ENCODE measurements at regions not wholly inside any gene's neighbourhood (a gene's known extent, or its start where the extent isn't known, plus 50 kb on each side); places are given as distances from the start of the nearest gene placed in this dataset.
"Not testable (repeated sequence)": the region's sequence is repeated elsewhere in the genome, so short reads cannot be mapped to it uniquely, and the experiment has no call there.

DNA sequence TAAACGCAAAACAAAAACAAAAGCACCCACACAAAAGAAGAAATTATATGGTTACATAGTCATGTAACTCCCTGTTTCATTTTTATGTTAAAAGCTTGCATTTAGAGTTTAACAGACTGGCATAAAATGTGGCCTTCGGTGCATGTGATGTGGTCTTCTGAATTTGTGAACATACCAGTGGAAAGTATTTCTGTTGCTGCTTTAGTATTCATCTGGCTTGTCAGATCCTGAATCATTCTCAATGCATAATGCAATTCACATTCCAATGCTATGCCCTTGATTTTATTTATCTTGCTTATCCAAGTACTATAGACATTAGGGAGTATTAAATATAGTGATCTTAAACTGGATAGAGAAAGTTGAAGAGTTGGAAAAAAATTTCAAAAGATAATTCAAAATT, 740.2 kb upstream of the ZNF608 start:
- no peak for DNase-seq

DNA sequence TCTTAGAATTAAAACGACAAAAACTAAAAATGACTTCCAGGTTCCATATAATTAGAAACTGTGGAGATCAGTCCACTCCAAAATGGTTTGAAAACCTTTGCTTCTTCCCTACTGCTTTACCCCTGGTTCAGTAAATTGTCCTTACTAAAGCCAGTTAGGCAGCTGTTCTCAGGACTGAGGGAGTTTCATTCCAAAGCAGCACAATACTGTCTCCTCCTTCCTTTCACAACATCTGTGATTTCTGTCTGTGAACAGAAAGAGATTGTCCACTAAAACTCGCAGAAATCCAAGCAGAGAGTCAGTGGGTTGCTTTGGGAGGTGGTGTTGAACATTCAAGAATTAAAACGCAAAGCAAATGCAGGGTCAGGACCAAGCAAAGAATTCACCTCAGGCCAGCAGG, 740.8 kb upstream of the ZNF608 start:
- no peak for DNase-seq

DNA sequence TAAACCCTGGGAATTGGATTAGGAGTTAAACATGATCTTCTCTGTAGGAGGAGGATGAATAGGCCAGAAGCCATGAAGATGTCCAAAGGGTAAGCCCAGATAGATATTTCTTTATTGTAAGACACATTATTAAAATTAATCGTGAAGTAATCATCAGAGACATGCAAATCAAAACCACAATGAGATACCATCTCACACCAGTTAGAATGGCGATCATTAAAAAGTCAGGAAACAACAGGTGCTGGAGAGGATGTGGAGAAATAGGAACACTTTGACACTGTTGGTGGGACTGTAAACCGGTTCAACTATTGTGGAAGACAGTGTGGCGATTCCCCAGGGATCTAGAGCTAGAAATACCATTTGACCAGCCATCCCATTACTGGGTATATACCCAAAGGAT, 741.2 kb upstream of the ZNF608 start:
- not testable (repeated sequence) for DNase-seq

DNA sequence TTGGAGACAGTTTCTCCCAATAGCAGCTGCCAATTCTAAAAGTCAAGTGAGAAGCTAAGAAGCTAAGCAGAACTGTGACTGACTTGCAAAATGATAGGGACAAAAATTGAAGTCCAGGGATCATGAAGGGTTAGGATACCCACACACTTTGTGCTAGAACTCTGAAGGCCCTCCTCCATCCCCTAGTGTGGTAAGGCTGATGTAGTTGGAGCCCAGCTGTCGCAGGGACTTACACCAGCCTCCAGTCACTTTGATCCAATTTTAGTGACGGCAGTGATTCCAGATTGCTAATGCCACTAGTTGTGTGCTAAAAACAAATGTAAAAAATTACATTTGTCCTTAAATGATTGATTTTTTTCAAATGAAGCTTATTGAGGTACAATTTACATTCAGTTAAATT, 742.7 kb upstream of the ZNF608 start:
- no peak for DNase-seq

DNA sequence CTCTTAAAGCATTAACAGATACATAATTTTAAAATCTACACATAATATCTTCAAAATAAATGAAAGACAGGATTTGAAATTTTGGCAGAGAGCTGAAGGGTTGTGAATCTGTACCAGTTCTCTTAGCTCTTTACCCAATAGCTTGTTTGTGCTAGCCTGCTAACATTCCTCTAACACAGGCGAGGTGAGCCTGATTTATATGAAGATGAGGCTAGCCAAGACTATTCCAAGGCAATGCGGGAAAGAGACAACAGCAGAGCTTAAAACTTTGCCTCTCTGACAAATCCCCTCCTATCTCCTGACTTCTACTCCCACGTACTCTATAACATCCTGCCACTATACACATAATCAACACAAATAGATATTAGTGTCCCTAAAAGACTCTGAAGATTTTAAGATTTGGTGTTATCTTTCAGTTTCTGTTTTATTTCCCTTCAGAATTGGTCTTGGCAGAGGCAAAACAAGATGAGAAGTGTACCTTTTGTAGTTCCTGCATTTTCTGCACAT, 745.6 kb upstream of the ZNF608 start:
- no peak for DNase-seq

DNA sequence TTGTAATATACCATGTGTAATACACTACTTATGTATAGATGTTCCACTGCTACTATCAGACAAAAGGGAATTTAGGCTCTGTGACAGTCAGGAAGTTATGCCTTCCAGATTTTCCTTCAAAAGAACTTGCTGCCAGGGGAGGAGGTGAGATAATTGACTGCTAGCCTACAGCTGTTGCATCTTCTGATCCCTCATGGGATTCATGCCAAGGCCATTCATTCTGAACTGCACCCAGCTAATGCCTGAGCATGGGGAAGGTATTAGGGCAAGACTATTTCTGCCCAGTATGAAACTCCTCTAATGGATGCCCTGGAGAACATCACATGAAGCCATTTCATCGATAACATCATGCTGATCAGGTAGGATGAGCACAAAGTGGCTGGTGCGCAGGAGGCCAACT, 746.5 kb upstream of the ZNF608 start:
- no peak for DNase-seq

DNA sequence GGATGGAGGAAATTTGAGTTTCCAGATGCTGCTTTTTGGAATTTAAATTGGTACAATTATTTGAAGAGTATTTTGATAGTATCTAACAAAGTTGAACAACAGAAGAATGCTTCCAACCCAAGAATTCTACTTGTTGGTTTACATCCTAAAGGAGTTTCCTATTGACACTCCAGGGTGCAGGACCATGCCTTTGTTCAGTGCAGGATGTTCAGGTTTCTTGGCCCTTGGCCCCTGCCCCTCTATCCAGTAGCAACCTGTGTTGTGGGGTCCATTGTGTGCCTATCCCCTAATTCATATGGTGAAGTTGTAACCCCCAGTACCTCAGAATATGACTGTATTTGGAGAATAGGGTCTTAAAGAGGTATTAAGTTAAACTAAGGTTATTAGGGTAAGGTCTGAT, 750.0 kb upstream of the ZNF608 start:
- DNase-seq: no peak

DNA sequence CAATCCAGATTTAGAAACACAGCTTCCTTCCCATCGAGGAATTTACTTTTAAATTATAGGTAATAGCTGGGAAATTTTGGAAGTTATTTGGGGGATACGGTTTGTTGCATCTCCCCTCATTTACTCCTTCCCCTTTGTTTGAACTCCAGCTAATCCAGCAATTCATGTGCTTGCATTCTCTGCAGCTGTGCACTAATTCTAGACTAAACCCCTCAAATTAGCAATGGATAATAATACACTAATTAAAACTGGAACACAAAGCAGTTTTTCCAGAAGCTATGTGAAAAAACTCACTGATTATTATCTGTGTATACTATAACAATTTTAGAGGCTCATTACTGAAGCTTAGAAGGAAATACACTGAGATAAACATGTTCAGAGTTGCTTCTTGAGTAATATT, 751.2 kb upstream of the ZNF608 start:
- DNase-seq: no peak

DNA sequence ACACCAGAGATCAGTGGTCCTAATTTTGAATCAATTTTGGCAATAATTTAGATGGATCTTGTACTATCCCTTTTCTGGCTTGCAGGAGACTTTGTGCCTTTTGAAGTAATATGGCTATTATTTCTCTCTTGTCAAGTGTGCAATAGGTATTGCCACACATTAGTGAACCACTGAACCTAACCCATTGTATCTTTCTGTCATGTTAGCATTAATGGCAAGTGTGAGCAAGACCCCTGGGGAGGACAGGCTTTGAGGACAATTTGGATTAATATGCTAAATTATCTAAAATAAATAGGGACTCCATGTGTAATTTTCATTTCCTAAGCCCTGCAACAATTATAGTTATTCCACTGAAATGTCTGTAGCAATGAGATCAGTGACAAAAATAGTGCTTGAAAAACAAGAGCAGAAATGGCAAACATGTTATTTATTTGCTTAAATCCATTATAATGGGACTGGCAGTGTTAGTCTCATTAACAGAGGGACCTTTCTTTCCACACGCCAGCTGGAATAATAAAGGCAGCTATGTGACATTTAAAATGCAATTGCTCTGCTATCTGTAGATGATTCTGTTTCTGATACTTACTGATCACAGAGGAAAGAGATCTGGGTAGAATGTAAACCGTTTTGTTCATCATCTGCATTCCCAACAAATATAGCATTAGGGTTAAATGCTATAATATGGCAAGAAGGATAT, 753.3 kb upstream of the ZNF608 start:
- DNase-seq: no peak

DNA sequence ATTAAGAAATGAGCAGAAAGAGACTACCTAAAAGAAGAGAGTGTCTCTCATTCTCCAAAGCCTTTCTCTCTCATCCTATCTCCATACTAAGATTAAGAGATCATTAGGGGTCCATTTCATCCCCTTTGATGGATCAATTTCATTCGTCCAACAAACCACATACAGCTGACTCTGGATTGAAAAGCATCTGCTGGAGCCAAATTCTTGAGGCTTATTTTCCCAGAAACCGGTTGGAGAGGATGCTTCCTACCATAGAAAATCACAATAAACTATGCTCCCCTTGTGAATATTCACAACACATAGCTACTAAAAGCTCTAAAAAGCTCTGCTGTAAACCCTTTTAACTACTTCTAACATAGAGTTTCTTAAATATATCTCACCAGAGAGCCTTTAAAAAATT, 755.0 kb upstream of the ZNF608 start:
- DNase-seq: no peak

DNA sequence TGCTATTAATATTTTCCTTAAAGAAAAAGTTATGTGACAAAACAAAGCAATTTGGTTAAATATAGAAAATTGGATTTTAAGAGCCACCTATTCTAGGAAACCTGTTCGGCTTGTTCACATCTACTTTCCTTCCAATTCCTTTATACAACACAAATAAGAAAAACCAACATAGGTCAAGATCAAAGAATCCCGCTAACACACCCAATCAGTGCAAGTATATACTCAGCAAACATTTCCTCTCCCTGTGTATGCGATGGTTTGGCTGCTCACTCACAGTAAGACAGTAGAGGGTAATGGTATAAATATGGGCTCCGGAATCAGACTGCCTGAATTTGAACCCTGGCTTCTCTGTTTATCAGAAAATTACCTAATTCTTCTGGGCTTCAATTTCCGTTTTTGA, 757.5 kb upstream of the ZNF608 start:
- no peak for DNase-seq

DNA sequence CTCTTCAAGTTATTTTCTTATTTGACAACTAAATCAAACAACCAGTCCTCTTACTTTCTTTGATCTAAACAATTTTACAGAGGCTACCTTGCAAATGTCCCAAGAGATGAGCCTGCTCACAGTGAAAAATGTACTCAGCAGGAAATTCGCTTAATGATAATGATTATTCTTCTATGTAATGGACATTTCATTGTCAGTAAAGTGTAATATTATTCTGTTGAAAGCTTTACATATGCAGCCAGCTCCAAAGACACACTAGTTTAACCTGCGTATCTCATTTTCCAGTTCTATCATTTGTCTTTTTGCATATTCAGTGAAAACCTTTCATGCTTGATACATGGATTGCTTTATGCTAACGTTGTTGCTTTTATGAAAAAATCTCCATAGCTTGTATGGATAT, 758.7 kb upstream of the ZNF608 start:
- DNase-seq: no peak

DNA sequence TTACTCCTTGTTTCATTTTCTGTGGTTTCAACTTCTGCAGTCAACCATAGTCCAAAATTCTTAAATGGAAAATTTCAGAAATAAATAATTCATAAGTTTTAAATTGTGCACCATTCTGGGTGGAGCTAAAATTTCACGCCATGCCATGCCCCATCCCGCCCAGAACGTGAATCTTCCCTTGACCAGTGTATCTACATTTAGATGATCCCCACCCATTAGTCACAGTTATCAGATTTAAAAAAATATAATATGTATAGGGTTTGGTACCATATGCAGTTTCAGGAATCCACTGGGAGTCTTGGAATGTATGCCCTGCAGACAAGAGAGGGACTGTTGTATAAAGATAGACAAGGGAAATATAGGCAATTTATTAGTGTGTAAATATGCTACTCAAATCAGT, 759.7 kb upstream of the ZNF608 start:
- no peak for DNase-seq

DNA sequence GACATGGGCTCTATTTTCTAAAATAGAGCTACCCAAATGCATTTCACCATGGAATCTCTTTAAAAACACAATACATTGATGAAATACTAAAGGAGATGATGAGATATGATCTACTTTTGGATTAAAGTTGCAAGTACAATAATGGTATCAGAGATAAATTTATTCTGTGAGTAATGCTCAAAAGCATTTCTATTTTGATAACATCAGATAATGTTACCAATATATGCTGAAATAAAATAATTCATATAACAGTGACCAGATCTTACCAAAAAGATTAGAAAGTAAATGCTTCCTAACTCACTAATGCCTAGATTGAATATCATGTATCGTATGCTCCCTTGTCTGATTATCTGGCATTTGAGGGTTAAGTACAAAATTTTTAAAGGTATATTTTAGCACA, 761.8 kb upstream of the ZNF608 start:
- no peak for DNase-seq

DNA sequence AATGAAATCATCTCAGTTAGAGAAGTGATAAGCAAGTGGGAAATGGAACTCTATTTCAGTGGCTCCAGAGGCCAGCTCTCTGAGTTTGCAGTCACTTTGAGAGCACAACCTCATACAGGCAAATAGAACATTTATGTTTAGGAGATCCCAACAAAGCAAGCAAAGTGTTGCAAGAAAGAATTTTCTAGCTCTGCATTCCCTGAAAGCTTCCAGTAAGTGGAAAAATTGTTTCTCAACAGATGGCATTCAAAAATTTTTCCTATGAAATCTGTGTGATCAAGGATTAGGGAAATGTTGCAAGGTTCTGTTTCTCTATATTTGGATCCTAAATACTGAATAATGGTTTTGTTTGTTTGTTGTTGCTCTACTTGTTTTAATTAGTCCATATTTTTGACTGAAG, 764.2 kb upstream of the ZNF608 start:
- DNase-seq: no peak

DNA sequence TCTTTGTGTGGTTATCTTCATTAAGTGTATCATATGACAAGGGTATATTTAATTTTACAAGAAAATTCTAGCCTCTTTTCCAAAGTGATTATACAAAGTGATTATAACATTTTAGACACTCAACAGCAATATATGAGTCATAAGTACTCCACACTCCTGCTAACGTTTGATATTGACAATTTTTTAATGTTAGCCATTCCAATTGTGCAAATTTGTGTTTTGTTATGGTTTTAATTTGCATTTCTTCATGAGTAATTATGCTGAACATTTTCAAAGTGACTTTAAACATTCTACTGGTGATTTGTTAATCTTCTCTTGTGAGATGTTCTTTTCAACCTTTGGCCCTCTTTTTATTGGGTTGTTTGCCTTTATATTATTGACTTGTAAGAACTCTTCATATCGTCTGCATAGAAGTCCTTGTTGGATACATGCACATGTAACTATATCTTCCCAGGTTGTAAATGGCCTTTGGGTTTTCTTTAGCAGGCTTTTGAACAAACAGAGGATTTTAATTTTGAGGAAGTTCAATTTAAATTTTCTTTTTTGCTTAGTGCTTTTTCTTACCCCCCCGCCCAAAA, 771.6 kb upstream of the ZNF608 start:
- DNase-seq: no peak

DNA sequence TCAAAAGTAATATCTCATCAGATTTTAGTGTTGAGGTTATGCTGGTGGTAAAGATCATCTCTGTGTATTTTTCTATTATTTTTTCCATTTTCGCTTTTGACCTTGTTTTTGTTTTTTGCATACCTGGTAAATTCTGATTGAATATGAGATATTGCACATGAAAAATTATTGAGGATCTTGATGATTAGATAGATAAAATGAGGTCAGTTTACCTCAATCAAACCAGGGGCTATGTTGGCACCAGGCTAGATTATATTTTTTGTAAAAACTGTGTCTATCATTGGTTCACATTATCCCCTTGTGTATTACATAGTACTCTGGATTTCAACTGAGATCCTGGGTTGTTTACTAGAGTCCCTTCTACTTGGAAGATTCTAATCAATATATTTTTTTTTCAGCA, 774.9 kb upstream of the ZNF608 start:
- no peak for DNase-seq

DNA sequence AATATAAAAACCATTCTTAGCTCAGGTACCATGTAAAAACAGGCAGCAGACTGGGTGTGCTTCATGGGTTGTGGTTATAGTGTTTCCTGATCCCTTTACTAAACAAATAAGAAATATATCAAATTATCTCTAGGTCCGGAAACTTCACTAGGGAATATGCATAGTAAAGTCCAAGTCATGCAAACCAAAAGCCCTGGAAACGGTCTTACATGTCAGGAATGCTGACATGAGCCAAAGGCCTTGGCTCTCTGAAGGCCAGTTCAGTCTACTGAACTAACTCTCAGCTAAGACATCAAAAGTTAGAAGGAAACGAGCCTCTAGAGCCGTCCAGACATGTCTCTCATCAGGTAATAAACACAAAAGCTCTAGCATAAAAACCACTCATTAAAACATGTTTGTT, 778.9 kb upstream of the ZNF608 start:
- DNase-seq: no peak

DNA sequence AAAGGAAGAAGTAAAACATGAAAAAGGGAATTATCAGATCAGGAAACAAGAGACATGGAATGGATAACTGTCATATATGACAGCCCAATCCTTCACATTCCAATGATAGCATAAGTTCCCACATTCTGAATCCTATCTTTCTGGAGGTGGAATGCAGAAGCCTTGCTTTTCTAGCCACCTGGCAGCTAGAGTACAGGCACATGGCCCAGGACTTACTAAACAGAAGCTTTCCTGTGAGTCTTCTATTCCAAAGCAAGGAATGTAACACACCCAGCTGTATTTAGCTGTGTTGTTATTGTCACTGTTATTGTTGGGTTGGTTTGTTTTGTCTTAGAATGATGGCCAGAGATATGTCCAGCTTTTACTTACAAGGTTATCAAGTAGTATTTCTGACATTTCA, 780.5 kb upstream of the ZNF608 start:
- no peak for DNase-seq

DNA sequence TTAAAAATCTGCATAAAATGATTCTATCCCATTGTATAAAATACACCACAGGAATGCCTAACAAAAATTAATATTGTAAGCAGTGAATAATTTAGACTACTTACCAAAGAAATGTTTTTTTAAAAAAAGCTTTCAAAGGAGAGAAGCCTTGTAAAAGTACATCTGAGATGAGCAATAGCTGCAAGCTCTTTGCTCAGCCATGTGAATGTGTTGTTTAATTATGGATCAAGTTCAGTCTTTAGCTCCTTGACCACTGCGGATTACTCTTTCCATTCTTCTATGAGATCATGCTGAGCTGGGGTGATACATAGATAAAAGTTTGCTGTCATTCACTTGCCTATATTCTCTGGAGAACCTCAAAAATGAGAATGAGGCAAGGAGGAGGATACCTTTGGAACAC, 782.4 kb upstream of the ZNF608 start:
- DNase-seq: no peak

DNA sequence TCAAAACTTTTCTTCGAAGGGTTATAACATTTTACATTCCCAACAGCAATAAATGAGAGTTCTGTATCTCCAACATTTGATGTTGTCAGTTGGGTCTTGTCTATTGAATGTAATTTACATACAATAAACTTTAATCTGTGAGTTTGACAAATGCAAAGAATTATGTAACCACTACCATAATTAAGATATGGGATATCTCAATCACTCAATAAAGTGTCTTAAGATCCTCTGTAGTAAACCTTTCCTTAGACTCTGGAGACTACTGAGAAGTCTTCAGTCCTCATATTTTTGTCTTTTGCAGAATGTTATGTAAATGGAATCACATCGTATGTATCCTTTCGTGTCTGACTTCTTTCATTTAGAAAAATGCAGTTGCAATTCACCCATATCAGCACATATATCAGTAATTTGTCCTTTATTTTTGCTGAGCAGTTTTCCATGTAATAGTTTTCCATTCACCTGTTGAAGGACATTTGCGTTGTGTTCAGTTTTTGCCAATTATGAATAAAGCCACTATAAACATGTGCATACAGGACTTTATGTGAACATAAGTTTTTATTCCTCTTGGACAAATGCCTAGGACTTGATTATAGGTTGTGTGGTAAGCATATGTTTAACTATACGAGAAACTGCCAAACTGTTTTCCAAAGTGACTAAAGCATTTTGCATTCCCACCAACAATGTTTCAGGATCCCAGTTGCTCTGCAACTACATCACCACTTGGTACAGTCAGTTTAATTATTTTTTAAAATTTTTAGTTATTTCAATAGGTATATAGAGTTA, 784.6 kb upstream of the ZNF608 start:
- DNase-seq: no peak

DNA sequence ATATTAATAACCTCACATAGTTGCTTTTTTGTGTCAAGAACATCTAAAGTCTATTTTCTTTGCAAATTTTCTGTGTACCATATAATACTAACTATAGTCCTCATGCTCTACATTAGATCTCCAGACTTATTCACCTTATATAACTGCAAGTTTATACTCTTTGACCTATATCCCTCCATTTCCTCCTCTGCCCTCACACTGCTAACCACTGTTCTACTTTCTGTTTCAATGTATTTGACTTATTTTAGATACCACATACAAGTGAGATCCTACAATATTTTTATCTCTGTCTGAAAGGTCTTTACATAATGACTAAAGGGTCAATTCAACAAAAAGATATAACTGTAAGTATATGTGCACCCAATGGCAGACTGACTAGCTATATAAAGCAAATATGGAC, 789.7 kb upstream of the ZNF608 start:
- no peak for DNase-seq

DNA sequence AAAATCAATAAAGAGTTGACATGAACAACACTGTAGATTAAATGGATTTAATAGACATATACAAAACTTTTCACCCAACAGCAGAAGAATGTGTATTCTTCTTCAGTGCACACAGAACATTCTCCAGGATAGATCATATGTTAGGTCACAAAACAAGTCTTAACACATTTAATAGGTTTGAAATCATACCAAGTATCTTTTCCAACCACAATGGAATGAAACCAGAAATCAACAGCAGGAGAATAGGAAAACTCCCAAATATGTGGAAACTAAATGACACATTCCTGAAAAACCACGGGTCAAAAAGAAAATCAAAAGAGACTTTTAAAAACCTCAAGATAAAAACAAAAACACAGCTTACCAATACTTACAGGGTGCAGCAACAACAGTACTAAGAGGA, 790.1 kb upstream of the ZNF608 start:
- DNase-seq: no peak

DNA sequence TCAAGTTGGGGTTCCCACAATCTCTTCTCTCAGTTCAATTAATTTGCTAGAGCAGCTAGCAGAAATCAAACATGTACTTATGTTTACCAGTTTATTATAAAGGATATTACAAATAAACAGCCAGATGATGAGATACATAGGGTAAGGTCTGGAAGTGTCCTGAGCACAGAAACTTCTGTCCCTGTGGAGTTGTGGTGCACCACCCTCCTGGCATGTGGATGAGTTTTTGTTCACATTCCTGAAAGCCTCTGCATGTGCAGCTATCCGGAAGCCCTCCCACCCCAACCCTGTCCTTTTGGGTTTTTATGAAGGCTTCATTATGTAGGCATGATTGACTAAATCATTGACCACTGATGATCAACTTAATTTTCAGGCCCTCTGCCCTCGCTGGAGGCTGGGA, 791.2 kb upstream of the ZNF608 start:
- no peak for DNase-seq

All from effector CD4-positive, alpha-beta T cell (primary cell).